H9 (cell line): ENCODE measurements at regions not wholly inside any gene's neighbourhood (a gene's known extent, or its start where the extent isn't known, plus 50 kb on each side); places are given as distances from the start of the nearest gene placed in this dataset.
"Not testable (repeated sequence)": the region's sequence is repeated elsewhere in the genome, so short reads cannot be mapped to it uniquely, and the experiment has no call there.

Source experiments
- DNase-seq: peaks from one replicate; pipeline ENCODE4 v3.0.0-alpha.2; 2017
- H2AFZ ChIP-seq: one replicate; pipeline ENCODE4 v1.6.1; 2013; ENCODE audit warnings: mild to moderate bottlenecking, low read length, control low read depth, moderate library complexity
- H2AK5ac ChIP-seq: 2 replicates; pipeline ENCODE4 v1.6.1; 2013; ENCODE audit warnings: low read length, control low read depth, mixed read lengths; ENCODE audit not compliant: insufficient read length
- H2BK120ac ChIP-seq: one replicate; pipeline ENCODE4 v1.6.1; 2013; ENCODE audit warnings: low read depth, mild to moderate bottlenecking, low read length, control low read depth, inconsistent platforms; ENCODE audit not compliant: poor library complexity, severe bottlenecking
- H2BK12ac ChIP-seq: 2 replicates; pipeline ENCODE4 v1.6.1; 2013; ENCODE audit warnings: low read length, control low read depth, mixed read lengths, low read depth; ENCODE audit not compliant: insufficient read length
- H2BK15ac ChIP-seq: 2 replicates; pipeline ENCODE4 v1.6.1; 2013; ENCODE audit warnings: low read depth, low read length, control low read depth
- H2BK20ac ChIP-seq: one replicate; pipeline ENCODE4 v1.6.1; 2013; ENCODE audit warnings: low read depth, mild to moderate bottlenecking, low read length, control low read depth, inconsistent platforms; ENCODE audit not compliant: poor library complexity, severe bottlenecking
- H2BK5ac ChIP-seq: 2 replicates; pipeline ENCODE4 v1.6.1; 2013; ENCODE audit warnings: low read length, control low read depth, mixed read lengths; ENCODE audit not compliant: insufficient read length
- H3K14ac ChIP-seq: 2 replicates; pipeline ENCODE4 v1.6.1; 2013; ENCODE audit warnings: low read length, control low read depth; ENCODE audit not compliant: insufficient read depth
- H3K18ac ChIP-seq: 2 replicates; pipeline ENCODE4 v1.6.1; 2013; ENCODE audit warnings: low read depth, mild to moderate bottlenecking, mixed read lengths, low read length, control low read depth; ENCODE audit not compliant: insufficient read length
- H3K23ac ChIP-seq: 2 replicates; pipeline ENCODE4 v1.6.1; 2013; ENCODE audit warnings: low read length, control low read depth, mixed read lengths, low read depth; ENCODE audit not compliant: insufficient read length
- H3K23me2 ChIP-seq: 2 replicates; pipeline ENCODE4 v1.6.1; 2013; ENCODE audit warnings: low read depth, mild to moderate bottlenecking, mixed read lengths, low read length, control low read depth; ENCODE audit not compliant: insufficient read length, poor library complexity, severe bottlenecking
- H3K27ac ChIP-seq: 2 replicates; pipeline ENCODE4 v1.5.1; 2013; ENCODE audit warnings: low read length, control low read depth, mixed read lengths, low read depth; ENCODE audit not compliant: insufficient read length
- H3K27me3 ChIP-seq: 2 replicates; pipeline ENCODE4 v1.6.1; 2013; ENCODE audit warnings: low read length, control low read depth, inconsistent platforms; ENCODE audit not compliant: insufficient read depth
- H3K4ac ChIP-seq: 2 replicates; pipeline ENCODE4 v1.6.1; 2013; ENCODE audit warnings: low read depth, mild to moderate bottlenecking, control low read depth, inconsistent platforms, low read length, moderate library complexity
- H3K4me1 ChIP-seq: 2 replicates; pipeline ENCODE4 v1.6.1; 2013; ENCODE audit warnings: low read length, control low read depth, inconsistent platforms; ENCODE audit not compliant: insufficient read depth
- H3K4me2 ChIP-seq: 2 replicates; pipeline ENCODE4 v1.6.1; 2013; ENCODE audit warnings: low read length, control low read depth, mixed read lengths; ENCODE audit not compliant: insufficient read length, insufficient read depth
- H3K56ac ChIP-seq: 2 replicates; pipeline ENCODE4 v1.6.1; 2013; ENCODE audit warnings: low read depth, mild to moderate bottlenecking, mixed read lengths, low read length, control low read depth; ENCODE audit not compliant: insufficient read length
- H3K79me1 ChIP-seq: 2 replicates; pipeline ENCODE4 v1.6.1; 2013; ENCODE audit warnings: low read depth, mild to moderate bottlenecking, moderate library complexity, low read length, control low read depth, inconsistent platforms; ENCODE audit not compliant: insufficient read depth, poor library complexity, severe bottlenecking
- H3K79me2 ChIP-seq: 2 replicates; pipeline ENCODE4 v1.6.1; 2013; ENCODE audit warnings: low read length, control low read depth, inconsistent platforms; ENCODE audit not compliant: insufficient read depth
- H3K9ac ChIP-seq: 2 replicates; pipeline ENCODE4 v1.6.1; 2013; ENCODE audit warnings: low read length, control low read depth, mixed read lengths; ENCODE audit not compliant: insufficient read length; ENCODE audit errors: extremely low read depth
- H3K9me3 ChIP-seq: one replicate; pipeline ENCODE4 v1.6.1; 2013; ENCODE audit warnings: low read depth, low read length, inconsistent platforms; ENCODE audit not compliant: control insufficient read depth
- H3T11ph ChIP-seq: one replicate; pipeline ENCODE4 v1.6.1; 2013; ENCODE audit warnings: mild to moderate bottlenecking, low read length, control low read depth, inconsistent platforms
- H4K20me1 ChIP-seq: one replicate; pipeline ENCODE4 v1.6.1; 2013; ENCODE audit not compliant: control insufficient read depth, insufficient read length, insufficient read depth
- H4K5ac ChIP-seq: 2 replicates; pipeline ENCODE4 v1.6.1; 2013; ENCODE audit warnings: low read depth, mild to moderate bottlenecking, mixed read lengths, low read length, control low read depth; ENCODE audit not compliant: insufficient read length
- H4K8ac ChIP-seq: replicated peaks from 2 replicates; pipeline ENCODE4 v1.6.1; 2013; ENCODE audit warnings: low read length, control low read depth, mixed read lengths, low read depth; ENCODE audit not compliant: insufficient read length
- H4K91ac ChIP-seq: 2 replicates; pipeline ENCODE4 v1.6.1; 2013; ENCODE audit warnings: low read depth, mild to moderate bottlenecking, moderate library complexity, mixed read lengths, low read length, control low read depth; ENCODE audit not compliant: insufficient read length
- H3K27ac Mint-ChIP-seq, 3 experiments: 2 replicates in 2 of 3; 3 replicates in 1 of 3; pipeline ENCODE4 v1.8.0; 2020 to 2021; ENCODE audit warnings: mixed read lengths in 3 of 3, mild to moderate bottlenecking in 1 of 3, moderate library complexity in 1 of 3
- H3K27me3 Mint-ChIP-seq: 2 replicates; pipeline ENCODE4 v1.8.0; 2021; ENCODE audit warnings: low read depth, mild to moderate bottlenecking, moderate library complexity, mixed read lengths
- H3K36me3 Mint-ChIP-seq, 3 experiments: 2 replicates in 2 of 3; 3 replicates in 1 of 3; pipeline ENCODE4 v1.8.0; 2020 to 2021; ENCODE audit warnings: low read depth in 3 of 3, mixed read lengths in 3 of 3; ENCODE audit not compliant: insufficient read depth in 1 of 3
- H3K4me1 Mint-ChIP-seq, 2 experiments: 2 replicates each; pipeline ENCODE4 v1.8.0; 2020; ENCODE audit warnings: mixed read lengths in 2 of 2
- H3K4me3 Mint-ChIP-seq, 2 experiments: 2 replicates in 1 of 2; 3 replicates in 1 of 2; pipeline ENCODE4 v1.8.0; 2020 to 2021; ENCODE audit warnings: mild to moderate bottlenecking in 2 of 2, mixed read lengths in 2 of 2, moderate library complexity in 1 of 2
- H3K9me3 Mint-ChIP-seq, 2 experiments: 2 replicates in 1 of 2; 3 replicates in 1 of 2; pipeline ENCODE4 v1.8.0; 2020; ENCODE audit warnings: mild to moderate bottlenecking in 2 of 2, mixed read lengths in 2 of 2, moderate library complexity in 1 of 2
- CTCF ChIP-seq: fragments of 200-600 bp; sonication (generic); conservative IDR thresholded peaks from 3 replicates; pipeline ENCODE4 v1.8.0; 2021; ENCODE audit warnings: antibody characterized with exemption, mild to moderate bottlenecking
- WGBS: extraction: QIAGEN DNeasy Blood & Tissue Kit; methylation state at CpG from one replicate; pipeline ENCODE4 v1.1.7; 2013; ENCODE audit warnings: missing lambda C conversion rate, low lambda C conversion rate, mixed read lengths; ENCODE audit not compliant: insufficient read length; ENCODE audit errors: extremely low coverage; 5-methylcytosine and 5-hydroxymethylcytosine counted together

GRCh38 chr6:139728876-139729427 lies 354.5 kb upstream of the CITED2 start:
- Mint-ChIP-seq H3K27ac (no peak overlapping the region), H3K4me3 (no peak overlapping the region), H3K9me3 (peaks cover 0 to 4% of the 10 kb centered on the region in 2 experiments; a peak in 3 of 5 replicates), H3K4me1 (no peaks in the 10 kb centered on the region), H3K36me3 (peaks cover 0 to 9% (median 0%) of the 10 kb centered on the region in 3 experiments; a peak in 2 of 7 replicates), H3K27me3 (no peaks in the 10 kb centered on the region)
- Histone ChIP-seq H3K23me2 (no peaks in the 10 kb centered on the region), H3K4me1 (no peaks in the 10 kb centered on the region; the same call in 1 of the 2 replicates), H3K18ac (no peak overlapping the region), H4K20me1 (no peaks in the 10 kb centered on the region), H3T11ph (no peak overlapping the region), H3K27me3 (no peaks in the 10 kb centered on the region), H3K14ac (no peak overlapping the region), H3K23ac (no peak overlapping the region), H3K27ac (no peak overlapping the region), H3K9ac (no peak overlapping the region), H3K4me2 (no peak overlapping the region), H4K5ac (no peak overlapping the region), H2BK12ac (no peak overlapping the region), H2AK5ac (no peak overlapping the region), H4K91ac (no peak overlapping the region), H2BK5ac (no peak overlapping the region), H3K56ac (no peak overlapping the region), H2BK20ac (no peak overlapping the region), H2AFZ (no peak overlapping the region), H3K4ac (no peak overlapping the region), H3K79me2 (no peaks in the 10 kb centered on the region), H2BK15ac (no peak overlapping the region), H2BK120ac (no peak overlapping the region), H4K8ac (no peak overlapping the region), H3K9me3 (no peaks in the 10 kb centered on the region), H3K79me1 (no peaks in the 10 kb centered on the region)
- WGBS, result no CpG with 5 or more reads among the region's 5 CpGs
- DNase-seq, result no peak
- TF ChIP-seq CTCF, result no peak

- not testable (repeated sequence) for H2BK20ac ChIP-seq, H3K9me3 ChIP-seq, H3K4me1 ChIP-seq, H3K56ac ChIP-seq, H2BK120ac ChIP-seq, H3K36me3 Mint-ChIP-seq, H2BK15ac ChIP-seq, H4K8ac ChIP-seq, H3K14ac ChIP-seq, H3K23ac ChIP-seq, H3K27ac Mint-ChIP-seq, H3K9me3 Mint-ChIP-seq, H2BK5ac ChIP-seq, DNase-seq, H3K4me2 ChIP-seq, H4K91ac ChIP-seq, H4K20me1 ChIP-seq, H3K27me3 ChIP-seq, H3K4me3 Mint-ChIP-seq, H3K9ac ChIP-seq, H3K27me3 Mint-ChIP-seq, H3K23me2 ChIP-seq, H3K79me1 ChIP-seq, H3K79me2 ChIP-seq, H4K5ac ChIP-seq, H3K18ac ChIP-seq, H2BK12ac ChIP-seq, H2AFZ ChIP-seq, H3K27ac ChIP-seq, H3T11ph ChIP-seq, H3K4ac ChIP-seq, H2AK5ac ChIP-seq
- peaks cover 10% of the 10 kb centered on the region in 2 experiments for H3K4me1 Mint-ChIP-seq
- WGBS, result no CpG with 5 or more reads among the region's 23 CpGs
These were observed 351.8 kb upstream of the CITED2 start for GRCh38 chr6:139726272-139726671.
